KMS-11 (cell line): ENCODE measurements at regions not wholly inside any gene's neighbourhood (a gene's known extent, or its start where the extent isn't known, plus 50 kb on each side); places are given as distances from the start of the nearest gene placed in this dataset.

Experiments used
- H2AFZ ChIP-seq: fragments of 200-600 bp; sonication (generic); 2 replicates; pipeline ENCODE4 v1.6.1; 2016; ENCODE audit warnings: antibody characterized with exemption, mixed run types, low read depth
- H3K27ac ChIP-seq: fragments of 200-600 bp; sonication (generic); 2 replicates; pipeline ENCODE4 v1.6.1; 2016; ENCODE audit warnings: mild to moderate bottlenecking, mixed run types
- H3K27me3 ChIP-seq: fragments of 200-600 bp; sonication (generic); 2 replicates; pipeline ENCODE4 v1.6.1; 2017; ENCODE audit warnings: mild to moderate bottlenecking, low read depth, mixed run types, moderate library complexity; ENCODE audit not compliant: insufficient read depth
- H3K36me3 ChIP-seq: fragments of 200-600 bp; sonication (generic); 2 replicates; pipeline ENCODE4 v1.6.1; 2017; ENCODE audit warnings: mild to moderate bottlenecking, mixed run types; ENCODE audit not compliant: insufficient read depth
- H3K4me1 ChIP-seq: fragments of 200-600 bp; sonication (generic); 2 replicates; pipeline ENCODE4 v1.6.1; 2016; ENCODE audit warnings: mild to moderate bottlenecking, low read depth, mixed run types; ENCODE audit not compliant: poor library complexity, severe bottlenecking
- H3K4me2 ChIP-seq: fragments of 200-600 bp; sonication (generic); 2 replicates; pipeline ENCODE4 v1.7.0; 2016; ENCODE audit warnings: mild to moderate bottlenecking, mixed run types
- H3K4me3 ChIP-seq: fragments of 200-600 bp; sonication (generic); IDR thresholded peaks from 2 replicates; pipeline ENCODE4 v1.6.1; 2017; ENCODE audit warnings: low read depth, low read length, mixed read lengths; ENCODE audit not compliant: insufficient read depth
- H3K79me2 ChIP-seq: fragments of 200-600 bp; sonication (generic); 2 replicates; pipeline ENCODE4 v1.6.1; 2016; ENCODE audit warnings: low read depth, mixed run types; ENCODE audit not compliant: insufficient read depth
- H3K9ac ChIP-seq: fragments of 200-600 bp; sonication (generic); 2 replicates; pipeline ENCODE4 v1.6.1; 2016; ENCODE audit warnings: mild to moderate bottlenecking, mixed run types
- H4K20me1 ChIP-seq: fragments of 200-600 bp; sonication (generic); 2 replicates; pipeline ENCODE4 v1.6.1; 2016; ENCODE audit warnings: mild to moderate bottlenecking, mixed run types; ENCODE audit not compliant: insufficient read depth
- TF ChIP-seq, protein P1 (sequence below): fragments of 200-600 bp; sonication (generic); conservative IDR thresholded peaks from 2 replicates; pipeline ENCODE4 v1.6.1; 2017; ENCODE audit warnings: low read depth, mild to moderate bottlenecking, antibody characterized with exemption, low read length, moderate library complexity, mixed read lengths

DNA sequence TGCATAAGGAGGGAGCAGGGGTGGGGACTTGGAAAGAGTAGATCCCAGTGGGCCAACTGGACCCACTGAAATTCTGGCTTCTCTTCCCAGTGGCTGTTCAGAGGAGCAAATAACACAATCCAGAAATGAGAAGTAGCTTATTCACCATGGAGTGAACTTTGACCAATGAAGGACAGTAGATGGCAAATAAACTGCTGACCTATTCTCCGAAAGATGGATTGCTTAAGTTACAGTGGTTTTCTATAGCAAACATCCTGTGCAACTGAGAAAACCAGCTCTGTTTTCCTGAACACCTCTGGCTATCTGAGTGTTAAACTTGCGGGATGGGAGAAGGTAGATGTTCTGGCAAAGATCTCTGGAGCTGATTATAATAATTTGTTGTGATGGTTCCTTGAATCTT is 325.1 kb downstream of the SPATA31D1 start:
- Histone ChIP-seq H4K20me1 (no peaks in the 10 kb centered on the region), H3K4me3 (no peak overlapping the region), H3K9ac (no peak overlapping the region), H3K27me3 (no peaks in the 10 kb centered on the region), H3K4me1 (no peaks in the 10 kb centered on the region), H3K36me3 (no peaks in the 10 kb centered on the region), H3K4me2 (no peak overlapping the region), H3K79me2 (0 out of 2 replicates have a peak, but pooled peaks cover 7% of the 10 kb centered on the region), H2AFZ (no peak overlapping the region), H3K27ac (no peak overlapping the region)
- TF ChIP-seq, protein P1, sequence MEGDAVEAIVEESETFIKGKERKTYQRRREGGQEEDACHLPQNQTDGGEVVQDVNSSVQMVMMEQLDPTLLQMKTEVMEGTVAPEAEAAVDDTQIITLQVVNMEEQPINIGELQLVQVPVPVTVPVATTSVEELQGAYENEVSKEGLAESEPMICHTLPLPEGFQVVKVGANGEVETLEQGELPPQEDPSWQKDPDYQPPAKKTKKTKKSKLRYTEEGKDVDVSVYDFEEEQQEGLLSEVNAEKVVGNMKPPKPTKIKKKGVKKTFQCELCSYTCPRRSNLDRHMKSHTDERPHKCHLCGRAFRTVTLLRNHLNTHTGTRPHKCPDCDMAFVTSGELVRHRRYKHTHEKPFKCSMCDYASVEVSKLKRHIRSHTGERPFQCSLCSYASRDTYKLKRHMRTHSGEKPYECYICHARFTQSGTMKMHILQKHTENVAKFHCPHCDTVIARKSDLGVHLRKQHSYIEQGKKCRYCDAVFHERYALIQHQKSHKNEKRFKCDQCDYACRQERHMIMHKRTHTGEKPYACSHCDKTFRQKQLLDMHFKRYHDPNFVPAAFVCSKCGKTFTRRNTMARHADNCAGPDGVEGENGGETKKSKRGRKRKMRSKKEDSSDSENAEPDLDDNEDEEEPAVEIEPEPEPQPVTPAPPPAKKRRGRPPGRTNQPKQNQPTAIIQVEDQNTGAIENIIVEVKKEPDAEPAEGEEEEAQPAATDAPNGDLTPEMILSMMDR, result no peak

DNA sequence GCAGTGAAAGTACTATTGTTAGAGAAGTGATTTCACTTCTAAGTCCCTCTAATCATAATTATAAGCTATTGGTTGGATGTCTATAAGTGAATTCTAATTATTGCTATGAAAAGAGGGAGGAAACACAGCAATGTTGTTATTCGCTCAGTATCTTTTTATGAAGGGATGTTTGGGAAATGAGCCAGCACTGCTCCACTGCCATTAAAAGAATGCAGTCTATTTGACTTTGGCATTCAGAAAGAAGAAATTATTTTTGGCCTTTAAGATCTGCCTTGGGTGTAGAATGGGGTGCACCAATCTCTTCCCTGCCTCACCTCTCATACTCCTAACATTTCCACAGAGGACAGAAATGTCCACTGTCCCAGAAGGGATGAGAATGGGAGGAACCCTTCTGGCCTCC is 332.0 kb downstream of the SPATA31D1 start:
- Histone ChIP-seq H3K9ac (no peak overlapping the region), H3K79me2 (0 out of 2 replicates have a peak, but pooled peaks cover 6% of the 10 kb centered on the region), H3K27me3 (no peaks in the 10 kb centered on the region), H4K20me1 (no peaks in the 10 kb centered on the region), H3K4me3 (no peak overlapping the region), H3K4me1 (no peaks in the 10 kb centered on the region), H2AFZ (no peak overlapping the region), H3K27ac (no peak overlapping the region), H3K36me3 (no peaks in the 10 kb centered on the region), H3K4me2 (no peak overlapping the region)
- TF ChIP-seq, protein P1, result no peak

DNA sequence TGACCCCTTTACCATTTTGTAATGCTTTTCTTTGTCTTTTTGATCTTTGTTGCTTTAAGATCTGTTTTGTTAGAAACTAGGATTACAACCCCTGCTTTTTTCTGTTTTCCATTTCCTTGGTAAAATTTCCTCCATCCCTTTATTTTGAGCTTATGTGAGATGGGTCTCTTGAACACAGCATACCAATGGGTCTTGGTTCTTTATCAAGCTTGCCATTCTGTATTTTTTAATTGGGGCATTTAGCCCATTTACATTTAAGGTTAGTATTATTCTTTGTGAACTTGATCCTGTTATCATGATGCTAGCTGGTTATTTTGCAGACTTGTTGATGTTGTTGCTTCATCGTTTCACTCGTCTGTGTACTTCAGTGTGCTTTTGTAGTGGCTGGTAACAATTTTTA is 337.3 kb downstream of the SPATA31D1 start:
- H3K4me2 ChIP-seq, result no peak overlapping the region

DNA sequence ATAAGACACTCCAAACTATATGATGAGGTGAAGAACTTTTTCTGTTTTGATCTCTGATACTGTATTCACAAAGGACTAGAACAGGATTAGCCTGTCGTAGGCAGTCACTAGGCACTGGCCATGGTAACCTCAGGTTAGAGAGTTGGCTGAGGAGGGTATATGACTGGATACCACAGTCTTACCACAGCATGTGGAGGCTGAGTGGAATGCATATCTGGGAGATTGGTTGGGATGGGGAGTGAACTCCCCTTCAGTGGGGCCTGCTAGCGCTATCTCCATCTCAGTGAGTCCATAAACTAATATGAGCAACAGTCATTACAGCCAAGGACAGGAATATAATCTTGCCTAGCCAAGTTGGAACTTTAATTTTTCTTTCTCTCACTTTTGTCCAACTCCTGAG is 339.1 kb downstream of the SPATA31D1 start:
- no peaks in the 10 kb centered on the region for H3K79me2 ChIP-seq
- H2AFZ ChIP-seq, result no peak overlapping the region
- H3K36me3 ChIP-seq, result no peaks in the 10 kb centered on the region
- H3K4me2 ChIP-seq, result no peak overlapping the region
- no peak overlapping the region for H3K4me3 ChIP-seq
- H3K9ac ChIP-seq, result no peak overlapping the region
- no peaks in the 10 kb centered on the region for H3K27me3 ChIP-seq
- no peaks in the 10 kb centered on the region for H4K20me1 ChIP-seq
- TF ChIP-seq, protein P1, result no peak
- no peaks in the 10 kb centered on the region for H3K4me1 ChIP-seq
- no peak overlapping the region for H3K27ac ChIP-seq

More for the DNA sequence above, 337.3 kb downstream of the SPATA31D1 start:
- Histone ChIP-seq H4K20me1 (no peaks in the 10 kb centered on the region), H2AFZ (no peak overlapping the region), H3K4me1 (no peaks in the 10 kb centered on the region), H3K27me3 (no peaks in the 10 kb centered on the region), H3K79me2 (no peaks in the 10 kb centered on the region), H3K4me3 (no peak overlapping the region), H3K36me3 (no peaks in the 10 kb centered on the region), H3K9ac (no peak overlapping the region), H3K27ac (no peak overlapping the region)
- TF ChIP-seq, protein P1, result no peak
